ENCODE measurements at regions not wholly inside any gene's neighbourhood (a gene's known extent, or its start where the extent isn't known, plus 50 kb on each side); places are given as distances from the start of the nearest gene placed in this dataset.

DNA sequence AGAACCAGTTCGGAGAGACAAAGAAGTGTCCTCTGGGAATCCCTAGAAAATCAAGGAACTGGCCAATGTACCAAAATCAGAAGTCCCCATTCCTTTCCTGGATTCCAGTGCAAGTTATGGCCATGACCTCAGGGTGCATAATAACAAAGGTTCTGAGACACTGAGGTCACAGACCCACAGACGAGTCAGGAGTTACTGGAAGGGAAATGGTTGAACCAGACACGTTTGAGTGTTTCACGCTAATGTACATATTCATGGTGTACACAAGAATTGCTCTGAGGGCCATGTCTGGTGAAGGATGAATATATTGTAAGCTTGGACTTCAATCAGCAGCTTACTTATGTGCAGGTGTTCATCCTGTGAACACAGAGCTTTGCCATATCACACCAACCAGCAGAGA lies 58.6 kb upstream of the KLHL29 start:
- H2AK5ac ChIP-seq (ENCODE audit: low read depth, low read length) = no peak overlapping the region
- H3K4ac ChIP-seq (ENCODE audit: low read depth, low read length) = no peak overlapping the region
- no peak overlapping the region for H4K91ac ChIP-seq (ENCODE audit: insufficient read depth, low read depth, low read length)
- no peak overlapping the region for H2AK9ac ChIP-seq (replicated peaks; ENCODE audit: low read depth, low read length, poor library complexity)
- no peak overlapping the region for H3K18ac ChIP-seq (ENCODE audit: low read depth, low read length)
- no peaks in the 10 kb centered on the region for H3K4me1 ChIP-seq (ENCODE audit: control insufficient read depth, insufficient read depth, low read length)
- dilution Hi-C loops (cut with HindIII; ENCODE audit: low sequenced_read_pairs, unreplicated experiment) = no loop called here
- no peak overlapping the region for H3K27ac ChIP-seq (ENCODE audit: insufficient read depth, low read length)
- no peak overlapping the region for H2BK20ac ChIP-seq (ENCODE audit: low read depth, low read length)
- DNase-seq (no peak), ATAC-seq (ENCODE audit: low read depth) (no peak)
- TF ChIP-seq CHD1 (IDR thresholded peaks at IDR 0.05; ENCODE audit: low read depth, low read length) (no peak), BHLHE40 (IDR thresholded peaks at IDR 0.05; ENCODE audit: low read depth, low read length) (no peak), CEBPB (IDR thresholded peaks at IDR 0.05; ENCODE audit: low read depth, low read length) (no peak), SMC3 (IDR thresholded peaks at IDR 0.05; ENCODE audit: low read depth, low read length) (no peak), RCOR1 (IDR thresholded peaks at IDR 0.05; ENCODE audit: insufficient replicate concordance, low read length) (no peak), NFE2L2 (IDR thresholded peaks at IDR 0.05; ENCODE audit: low read depth, low read length) (no peak), RAD21 (IDR thresholded peaks at IDR 0.05; ENCODE audit: low read length) (no peak), POLR2A (IDR thresholded peaks at IDR 0.05; ENCODE audit: low read depth, low read length) (no peak), MXI1 (IDR thresholded peaks at IDR 0.05; ENCODE audit: borderline replicate concordance, low read depth, low read length) (no peak), FOS (IDR thresholded peaks at IDR 0.05; ENCODE audit: low read depth, low read length) (no peak), RFX5 (IDR thresholded peaks at IDR 0.05; ENCODE audit: low read depth, low read length) (no peak), MAFK (IDR thresholded peaks at IDR 0.05; ENCODE audit: low read depth, low read length) (no peak), MAZ (IDR thresholded peaks at IDR 0.05; ENCODE audit: borderline replicate concordance, low read depth, low read length) (no peak)
- TF ChIP-seq, protein P1, sequence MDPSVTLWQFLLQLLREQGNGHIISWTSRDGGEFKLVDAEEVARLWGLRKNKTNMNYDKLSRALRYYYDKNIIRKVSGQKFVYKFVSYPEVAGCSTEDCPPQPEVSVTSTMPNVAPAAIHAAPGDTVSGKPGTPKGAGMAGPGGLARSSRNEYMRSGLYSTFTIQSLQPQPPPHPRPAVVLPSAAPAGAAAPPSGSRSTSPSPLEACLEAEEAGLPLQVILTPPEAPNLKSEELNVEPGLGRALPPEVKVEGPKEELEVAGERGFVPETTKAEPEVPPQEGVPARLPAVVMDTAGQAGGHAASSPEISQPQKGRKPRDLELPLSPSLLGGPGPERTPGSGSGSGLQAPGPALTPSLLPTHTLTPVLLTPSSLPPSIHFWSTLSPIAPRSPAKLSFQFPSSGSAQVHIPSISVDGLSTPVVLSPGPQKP (IDR thresholded peaks at IDR 0.05; ENCODE audit: borderline replicate concordance, low read depth, low read length) = no peak
- TF ChIP-seq, protein P2, sequence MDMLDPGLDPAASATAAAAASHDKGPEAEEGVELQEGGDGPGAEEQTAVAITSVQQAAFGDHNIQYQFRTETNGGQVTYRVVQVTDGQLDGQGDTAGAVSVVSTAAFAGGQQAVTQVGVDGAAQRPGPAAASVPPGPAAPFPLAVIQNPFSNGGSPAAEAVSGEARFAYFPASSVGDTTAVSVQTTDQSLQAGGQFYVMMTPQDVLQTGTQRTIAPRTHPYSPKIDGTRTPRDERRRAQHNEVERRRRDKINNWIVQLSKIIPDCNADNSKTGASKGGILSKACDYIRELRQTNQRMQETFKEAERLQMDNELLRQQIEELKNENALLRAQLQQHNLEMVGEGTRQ (IDR thresholded peaks at IDR 0.05; ENCODE audit: low read depth, low read length) = no peak
- TF ChIP-seq, protein P3, sequence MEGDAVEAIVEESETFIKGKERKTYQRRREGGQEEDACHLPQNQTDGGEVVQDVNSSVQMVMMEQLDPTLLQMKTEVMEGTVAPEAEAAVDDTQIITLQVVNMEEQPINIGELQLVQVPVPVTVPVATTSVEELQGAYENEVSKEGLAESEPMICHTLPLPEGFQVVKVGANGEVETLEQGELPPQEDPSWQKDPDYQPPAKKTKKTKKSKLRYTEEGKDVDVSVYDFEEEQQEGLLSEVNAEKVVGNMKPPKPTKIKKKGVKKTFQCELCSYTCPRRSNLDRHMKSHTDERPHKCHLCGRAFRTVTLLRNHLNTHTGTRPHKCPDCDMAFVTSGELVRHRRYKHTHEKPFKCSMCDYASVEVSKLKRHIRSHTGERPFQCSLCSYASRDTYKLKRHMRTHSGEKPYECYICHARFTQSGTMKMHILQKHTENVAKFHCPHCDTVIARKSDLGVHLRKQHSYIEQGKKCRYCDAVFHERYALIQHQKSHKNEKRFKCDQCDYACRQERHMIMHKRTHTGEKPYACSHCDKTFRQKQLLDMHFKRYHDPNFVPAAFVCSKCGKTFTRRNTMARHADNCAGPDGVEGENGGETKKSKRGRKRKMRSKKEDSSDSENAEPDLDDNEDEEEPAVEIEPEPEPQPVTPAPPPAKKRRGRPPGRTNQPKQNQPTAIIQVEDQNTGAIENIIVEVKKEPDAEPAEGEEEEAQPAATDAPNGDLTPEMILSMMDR (conservative IDR thresholded peaks at IDR 0.05; ENCODE audit: low read depth, low read length) = no peak
- H3K79me1 ChIP-seq (ENCODE audit: low read depth in 1 of 2, low read length in 2 of 2) = no peaks in the 10 kb centered on the region
- H3K14ac ChIP-seq (replicated peaks; ENCODE audit: low read depth, low read length) = no peak overlapping the region
- no peak overlapping the region for H2AFZ ChIP-seq (replicated peaks; ENCODE audit: low read length, poor library complexity)
- H2BK120ac ChIP-seq (ENCODE audit: low read depth, low read length) = no peak overlapping the region
- no peak overlapping the region for H3K23ac ChIP-seq (ENCODE audit: low read depth, low read length)
- no peak overlapping the region for H3K4me2 ChIP-seq (ENCODE audit: low read depth, low read length)
- no peaks in the 10 kb centered on the region for H3K36me3 ChIP-seq (ENCODE audit: control insufficient read depth, insufficient read depth, low read length)
- BruUV-seq (replicated peaks) = no TSS peak
- H3K27me3 ChIP-seq (ENCODE audit: control insufficient read depth, insufficient read depth, low read length) = peaks cover 11% of the 10 kb centered on the region
- POLR2A ChIA-PET (ENCODE audit: unreplicated experiment) = no interaction called here
- no peaks in the 10 kb centered on the region for H3K9me1 ChIP-seq (ENCODE audit: insufficient read depth, low read length)
- no peaks in the 10 kb centered on the region for H3K9me3 ChIP-seq (ENCODE audit: control insufficient read depth, insufficient read depth, low read length)
- H3K4me3 ChIP-seq (ENCODE audit: insufficient read depth, low read depth, low read length) = no peak overlapping the region
- no peak overlapping the region for H3K56ac ChIP-seq (ENCODE audit: extremely low read depth, insufficient read depth, low read length)
- H2BK15ac ChIP-seq (ENCODE audit: low read depth, low read length) = no peak overlapping the region
- intact Hi-C loops (cut with micrococcal nuclease) = no loop called here
- H2BK5ac ChIP-seq (ENCODE audit: low read depth, low read length, poor library complexity, severe bottlenecking) = no peak overlapping the region
- no peaks in the 10 kb centered on the region for H4K20me1 ChIP-seq (ENCODE audit: insufficient read depth, low read length)
- WGBS, 2 experiments (ENCODE audit: extremely low coverage in 2 of 2, insufficient read length in 1 of 2) = 46% methylated on average over 3 of the region's 4 CpGs; no CpG with 5 or more reads in 1 of the 2 experiments
- no peak overlapping the region for H4K5ac ChIP-seq (ENCODE audit: low read depth, low read length)
- no peak overlapping the region for H3K9ac ChIP-seq (ENCODE audit: low read depth, low read length)
- CTCF ChIA-PET = no interaction called here
- H4K8ac ChIP-seq (ENCODE audit: low read depth in 2 of 2, low read length in 2 of 2) = no peak overlapping the region
- in situ Hi-C loops (cut with MboI; ENCODE audit: low sequenced_read_pairs) = no loop called here

Measured in IMR-90 (cell line).